ENCODE measurements at regions not wholly inside any gene's neighbourhood (a gene's known extent, or its start where the extent isn't known, plus 50 kb on each side); places are given as distances from the start of the nearest gene placed in this dataset.

- TF ChIP-seq, protein P1, sequence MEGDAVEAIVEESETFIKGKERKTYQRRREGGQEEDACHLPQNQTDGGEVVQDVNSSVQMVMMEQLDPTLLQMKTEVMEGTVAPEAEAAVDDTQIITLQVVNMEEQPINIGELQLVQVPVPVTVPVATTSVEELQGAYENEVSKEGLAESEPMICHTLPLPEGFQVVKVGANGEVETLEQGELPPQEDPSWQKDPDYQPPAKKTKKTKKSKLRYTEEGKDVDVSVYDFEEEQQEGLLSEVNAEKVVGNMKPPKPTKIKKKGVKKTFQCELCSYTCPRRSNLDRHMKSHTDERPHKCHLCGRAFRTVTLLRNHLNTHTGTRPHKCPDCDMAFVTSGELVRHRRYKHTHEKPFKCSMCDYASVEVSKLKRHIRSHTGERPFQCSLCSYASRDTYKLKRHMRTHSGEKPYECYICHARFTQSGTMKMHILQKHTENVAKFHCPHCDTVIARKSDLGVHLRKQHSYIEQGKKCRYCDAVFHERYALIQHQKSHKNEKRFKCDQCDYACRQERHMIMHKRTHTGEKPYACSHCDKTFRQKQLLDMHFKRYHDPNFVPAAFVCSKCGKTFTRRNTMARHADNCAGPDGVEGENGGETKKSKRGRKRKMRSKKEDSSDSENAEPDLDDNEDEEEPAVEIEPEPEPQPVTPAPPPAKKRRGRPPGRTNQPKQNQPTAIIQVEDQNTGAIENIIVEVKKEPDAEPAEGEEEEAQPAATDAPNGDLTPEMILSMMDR (IDR thresholded peaks at IDR 0.05 in 2 of 3, conservative IDR thresholded peaks at IDR 0.05 in 1 of 3; ENCODE audit: control insufficient read depth in 2 of 3, extremely low read depth in 1 of 3, insufficient read depth in 1 of 3, low read depth in 3 of 3, low read length in 3 of 3): no peak
These were observed 321.8 kb downstream of the HACE1 start (continued) for GRCh38 chr6:104537872-104538271.

DNA sequence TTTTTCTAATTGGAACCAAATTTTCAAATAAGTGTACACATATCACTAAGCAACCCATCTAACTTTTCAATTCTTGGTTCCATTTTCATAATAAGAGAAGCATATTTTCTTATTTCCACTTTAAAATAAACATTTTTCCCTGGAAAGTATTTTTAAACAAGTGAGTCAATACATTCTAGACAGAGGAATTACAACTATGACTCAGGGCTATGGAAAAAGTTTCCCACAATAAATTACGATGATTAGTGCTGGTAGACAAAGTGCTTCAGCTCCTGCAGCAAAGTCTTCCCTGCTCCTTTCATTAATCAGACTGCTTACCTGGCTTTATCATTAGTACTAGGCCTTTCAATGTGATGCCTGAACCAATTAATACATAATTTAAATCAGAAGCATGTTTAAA is 322.5 kb downstream of the HACE1 start:
- no peak for FAIRE-seq
- no peaks in the 10 kb centered on the region for H3K4me1 ChIP-seq (ENCODE audit: control insufficient read depth, insufficient read depth, low read length)
- intact Hi-C loops (cut with micrococcal nuclease; ENCODE audit: unreplicated experiment): no loop called here

More for the DNA sequence above, 322.5 kb downstream of the HACE1 start:
- no peaks in the 10 kb centered on the region for H4K20me1 ChIP-seq (ENCODE audit: control insufficient read depth, insufficient read depth)
- no peak overlapping the region for H3K9ac ChIP-seq (ENCODE audit: control insufficient read depth, insufficient read depth, low read length)
- CTCF ChIA-PET: interaction anchor here (1.5 kb wide), 1 partner anchor 10 kb away, joined by 3 read pairs; no protein-coding TSS in a partner anchor
- no peak overlapping the region for H3K4me3 ChIP-seq
- no peaks in the 10 kb centered on the region for H3K79me2 ChIP-seq (ENCODE audit: control insufficient read depth, insufficient read depth, low read length)
- no peak overlapping the region for H2AFZ ChIP-seq (ENCODE audit: control insufficient read depth, low read depth, low read length)
- peaks cover 0 to 2% of the 10 kb centered on the region in 2 experiments; a peak in 1 of 4 replicates for H3K27me3 ChIP-seq (replicated peaks in 1 of 2; ENCODE audit: control insufficient read depth in 2 of 2, insufficient read depth in 2 of 2, low read length in 1 of 2)
- DNase-seq (ENCODE audit: low read depth, low spot score): no peak
- 0% methylated on average over 1 of the region's 1 CpG for WGBS (ENCODE audit: insufficient coverage, insufficient replicate concordance, low lambda C conversion rate, missing lambda C conversion rate)
- no TSS peak for BruUV-seq (replicated peaks)
- SMC1A ChIA-PET (ENCODE audit: uncharacterized antibody, unreplicated experiment): no interaction called here
- RAD21 ChIA-PET (ENCODE audit: unreplicated experiment): no interaction called here
- POLR2A ChIA-PET: no interaction called here
- no peaks in the 10 kb centered on the region for H3K36me3 ChIP-seq (ENCODE audit: control insufficient read depth in 2 of 2, insufficient read depth in 2 of 2, low read length in 1 of 2)
- H3K9me3 ChIP-seq (replicated peaks; ENCODE audit: control insufficient read depth, insufficient read depth, low read length): no peaks in the 10 kb centered on the region
- in situ Hi-C loops (cut with MboI): no loop called here
- TF ChIP-seq MYB (IDR thresholded peaks at IDR 0.05; ENCODE audit: borderline replicate concordance, low read depth, low read length): no peak
- TF ChIP-seq, protein P2, sequence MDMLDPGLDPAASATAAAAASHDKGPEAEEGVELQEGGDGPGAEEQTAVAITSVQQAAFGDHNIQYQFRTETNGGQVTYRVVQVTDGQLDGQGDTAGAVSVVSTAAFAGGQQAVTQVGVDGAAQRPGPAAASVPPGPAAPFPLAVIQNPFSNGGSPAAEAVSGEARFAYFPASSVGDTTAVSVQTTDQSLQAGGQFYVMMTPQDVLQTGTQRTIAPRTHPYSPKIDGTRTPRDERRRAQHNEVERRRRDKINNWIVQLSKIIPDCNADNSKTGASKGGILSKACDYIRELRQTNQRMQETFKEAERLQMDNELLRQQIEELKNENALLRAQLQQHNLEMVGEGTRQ (IDR thresholded peaks at IDR 0.05; ENCODE audit: borderline replicate concordance, low read depth, low read length): no peak
- no peak for TF ChIP-seq PML (IDR thresholded peaks at IDR 0.05; ENCODE audit: low read length)
- TF ChIP-seq KLF5 (IDR thresholded peaks at IDR 0.05; ENCODE audit: partially characterized antibody): no peak
- TF ChIP-seq BCL11A (IDR thresholded peaks at IDR 0.05; ENCODE audit: low read depth, low read length): no peak
- TF ChIP-seq TCF7 (IDR thresholded peaks at IDR 0.05; ENCODE audit: borderline replicate concordance): no peak
- TF ChIP-seq, protein P3, sequence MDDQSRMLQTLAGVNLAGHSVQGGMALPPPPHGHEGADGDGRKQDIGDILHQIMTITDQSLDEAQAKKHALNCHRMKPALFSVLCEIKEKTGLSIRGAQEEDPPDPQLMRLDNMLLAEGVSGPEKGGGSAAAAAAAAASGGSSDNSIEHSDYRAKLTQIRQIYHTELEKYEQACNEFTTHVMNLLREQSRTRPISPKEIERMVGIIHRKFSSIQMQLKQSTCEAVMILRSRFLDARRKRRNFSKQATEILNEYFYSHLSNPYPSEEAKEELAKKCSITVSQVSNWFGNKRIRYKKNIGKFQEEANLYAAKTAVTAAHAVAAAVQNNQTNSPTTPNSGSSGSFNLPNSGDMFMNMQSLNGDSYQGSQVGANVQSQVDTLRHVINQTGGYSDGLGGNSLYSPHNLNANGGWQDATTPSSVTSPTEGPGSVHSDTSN (IDR thresholded peaks at IDR 0.05; ENCODE audit: insufficient replicate concordance, low read depth, low read length): no peak
- no peak for TF ChIP-seq MEF2B (IDR thresholded peaks at IDR 0.05; ENCODE audit: partially characterized antibody, poor library complexity, severe bottlenecking)
- TF ChIP-seq, protein P4, sequence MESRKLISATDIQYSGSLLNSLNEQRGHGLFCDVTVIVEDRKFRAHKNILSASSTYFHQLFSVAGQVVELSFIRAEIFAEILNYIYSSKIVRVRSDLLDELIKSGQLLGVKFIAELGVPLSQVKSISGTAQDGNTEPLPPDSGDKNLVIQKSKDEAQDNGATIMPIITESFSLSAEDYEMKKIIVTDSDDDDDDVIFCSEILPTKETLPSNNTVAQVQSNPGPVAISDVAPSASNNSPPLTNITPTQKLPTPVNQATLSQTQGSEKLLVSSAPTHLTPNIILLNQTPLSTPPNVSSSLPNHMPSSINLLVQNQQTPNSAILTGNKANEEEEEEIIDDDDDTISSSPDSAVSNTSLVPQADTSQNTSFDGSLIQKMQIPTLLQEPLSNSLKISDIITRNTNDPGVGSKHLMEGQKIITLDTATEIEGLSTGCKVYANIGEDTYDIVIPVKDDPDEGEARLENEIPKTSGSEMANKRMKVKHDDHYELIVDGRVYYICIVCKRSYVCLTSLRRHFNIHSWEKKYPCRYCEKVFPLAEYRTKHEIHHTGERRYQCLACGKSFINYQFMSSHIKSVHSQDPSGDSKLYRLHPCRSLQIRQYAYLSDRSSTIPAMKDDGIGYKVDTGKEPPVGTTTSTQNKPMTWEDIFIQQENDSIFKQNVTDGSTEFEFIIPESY (IDR thresholded peaks at IDR 0.05): no peak
- no peak for TF ChIP-seq ZNF622 (IDR thresholded peaks at IDR 0.05)
- no peak for TF ChIP-seq RBBP5 (conservative IDR thresholded peaks at IDR 0.05)
- TF ChIP-seq RUNX3 (IDR thresholded peaks at IDR 0.05; ENCODE audit: low read length): no peak
- no peak for TF ChIP-seq BRCA1 (IDR thresholded peaks at IDR 0.05; ENCODE audit: low read depth, low read length)
- TF ChIP-seq ESRRA (IDR thresholded peaks at IDR 0.05; ENCODE audit: low read length): no peak
- H3K4me2 ChIP-seq (ENCODE audit: control insufficient read depth, insufficient read depth): no peak overlapping the region
- no peak overlapping the region for H3K27ac ChIP-seq (ENCODE audit: control insufficient read depth, insufficient read depth)
- ATAC-seq: no peak
